Liver (tissue), 8 donors: ENCODE measurements at regions not wholly inside any gene's neighbourhood (a gene's known extent, or its start where the extent isn't known, plus 50 kb on each side); places are given as distances from the start of the nearest gene placed in this dataset.

ENCODE experiments used
- DNase-seq: peaks from one replicate; pipeline ENCODE4 v3.0.0-alpha.2; 2017; ENCODE audit warnings: low spot score
- H3K27ac ChIP-seq, 2 donors: one replicate each; pipeline ENCODE4 v1.7.0; 2013; ENCODE audit warnings: inconsistent platforms in 2 of 2, low read length in 2 of 2, control low read depth in 1 of 2, low read depth in 1 of 2, mild to moderate bottlenecking in 1 of 2
- H3K27me3 ChIP-seq, 4 donors: one replicate each; pipeline versions ENCODE4 v1.6.1 to v1.7.0; 2013; ENCODE audit warnings: low read length in 3 of 4, inconsistent platforms in 1 of 4, mild to moderate bottlenecking in 1 of 4, moderate library complexity in 1 of 4; ENCODE audit not compliant: control insufficient read depth in 4 of 4, insufficient read depth in 4 of 4
- H3K36me3 ChIP-seq, 4 donors: one replicate each; pipeline versions ENCODE4 v1.6.1 to v1.7.0; 2013; ENCODE audit warnings: low read length in 3 of 4, mild to moderate bottlenecking in 3 of 4, low read depth in 1 of 4, moderate library complexity in 1 of 4; ENCODE audit not compliant: control insufficient read depth in 4 of 4, insufficient read depth in 3 of 4
- H3K4me1 ChIP-seq, 4 donors: one replicate each; pipeline versions ENCODE4 v1.6.1 to v1.7.0; 2013; ENCODE audit warnings: low read length in 3 of 4, mild to moderate bottlenecking in 3 of 4, moderate library complexity in 1 of 4; ENCODE audit not compliant: control insufficient read depth in 4 of 4, insufficient read depth in 4 of 4
- H3K4me3 ChIP-seq, 3 donors: one replicate each; pipeline versions ENCODE4 v1.6.1 to v1.7.0; 2013; ENCODE audit warnings: low read length in 3 of 3, control low read depth in 1 of 3, low read depth in 1 of 3, mild to moderate bottlenecking in 1 of 3
- H3K9ac ChIP-seq, 2 donors: one replicate each; pipeline ENCODE4 v1.7.0; 2013; ENCODE audit warnings: low read length in 2 of 2, mild to moderate bottlenecking in 2 of 2, moderate library complexity in 2 of 2, control low read depth in 1 of 2, low read depth in 1 of 2
- H3K9me3 ChIP-seq, 4 donors: one replicate each; pipeline versions ENCODE4 v1.6.1 to v1.7.0; 2013; ENCODE audit warnings: low read length in 3 of 4; ENCODE audit not compliant: control insufficient read depth in 4 of 4
- ATF3 ChIP-seq: IDR thresholded peaks from 2 replicates; pipeline ENCODE4 v1.6.1; 2016; ENCODE audit warnings: antibody characterized with exemption
- CTCF ChIP-seq: fragments of 150-350 bp; IDR thresholded peaks from 2 replicates; pipeline ENCODE4 v1.5.1; 2017; ENCODE audit warnings: improper control_type of control experiment, low read depth, low read length; ENCODE audit not compliant: missing input control
- EGR1 ChIP-seq, 2 donors: IDR thresholded peaks; 2 replicates each; pipeline ENCODE4 v1.6.1; 2016 to 2018; ENCODE audit warnings: antibody characterized with exemption in 2 of 2, low read depth in 2 of 2
- FOXA1 ChIP-seq: IDR thresholded peaks from 2 replicates; pipeline ENCODE4 v1.6.1; 2016; ENCODE audit warnings: antibody characterized with exemption
- FOXA2 ChIP-seq: IDR thresholded peaks from 2 replicates; pipeline ENCODE4 v1.6.1; 2016; ENCODE audit warnings: antibody characterized with exemption
- GABPA ChIP-seq, 2 donors: IDR thresholded peaks in 1 of 2; conservative IDR thresholded peaks in 1 of 2; 2 replicates each; pipeline ENCODE4 v1.6.1; 2016; ENCODE audit warnings: antibody characterized with exemption in 2 of 2, mild to moderate bottlenecking in 1 of 2, moderate library complexity in 1 of 2
- HNF4A ChIP-seq, 2 donors: conservative IDR thresholded peaks; 2 replicates each; pipeline ENCODE4 v1.6.1; 2016; ENCODE audit warnings: antibody characterized with exemption in 2 of 2, mild to moderate bottlenecking in 2 of 2
- HNF4G ChIP-seq: IDR thresholded peaks from 2 replicates; pipeline ENCODE4 v1.6.1; 2016; ENCODE audit warnings: antibody characterized with exemption
- JUND ChIP-seq, 2 donors: IDR thresholded peaks; 2 replicates each; pipeline ENCODE4 v1.6.1; 2016; ENCODE audit warnings: antibody characterized with exemption in 2 of 2
- MAX ChIP-seq: IDR thresholded peaks from 2 replicates; pipeline ENCODE4 v1.6.1; 2016; ENCODE audit warnings: antibody characterized with exemption
- RAD21 ChIP-seq, 2 donors: IDR thresholded peaks; 2 replicates each; pipeline ENCODE4 v1.6.1; 2016; ENCODE audit warnings: antibody characterized with exemption in 2 of 2, mild to moderate bottlenecking in 2 of 2
- RXRA ChIP-seq, 2 donors: IDR thresholded peaks; 2 replicates each; pipeline ENCODE4 v1.6.1; 2017 to 2018; ENCODE audit warnings: antibody characterized with exemption in 2 of 2, mild to moderate bottlenecking in 1 of 2
- SP1 ChIP-seq: IDR thresholded peaks from 2 replicates; pipeline ENCODE4 v1.6.1; 2018; ENCODE audit warnings: antibody characterized with exemption, mild to moderate bottlenecking
- TAF1 ChIP-seq: conservative IDR thresholded peaks from 2 replicates; pipeline ENCODE4 v1.6.1; 2016; ENCODE audit warnings: antibody characterized with exemption, mild to moderate bottlenecking
- YY1 ChIP-seq: IDR thresholded peaks from 2 replicates; pipeline ENCODE4 v1.6.1; 2016; ENCODE audit warnings: antibody characterized with exemption, mild to moderate bottlenecking
- WGBS: extraction: QIAGEN DNeasy Blood & Tissue Kit; methylation state at CpG from one replicate; pipeline ENCODE4 v1.1.7; 2013; 5-methylcytosine and 5-hydroxymethylcytosine counted together
- TF ChIP-seq, protein P1 (sequence below): IDR thresholded peaks from 2 replicates; pipeline ENCODE4 v1.6.1; 2016; ENCODE audit warnings: antibody characterized with exemption
- TF ChIP-seq, protein P2 (sequence below): IDR thresholded peaks from 2 replicates; pipeline ENCODE4 v1.6.1; 2016; ENCODE audit warnings: antibody characterized with exemption, mild to moderate bottlenecking
- donor health status: healthy.
- donor health status: healthy.
- donor health status: healthy.
- donor health status: healthy.
- donor health status: healthy.

GRCh38 chr2:216920937-216921456 is 61.1 kb upstream of the TNP1 start (continued):
- TF ChIP-seq RXRA (IDR thresholded peaks at IDR 0.05): no peak
- TF ChIP-seq, protein P1, sequence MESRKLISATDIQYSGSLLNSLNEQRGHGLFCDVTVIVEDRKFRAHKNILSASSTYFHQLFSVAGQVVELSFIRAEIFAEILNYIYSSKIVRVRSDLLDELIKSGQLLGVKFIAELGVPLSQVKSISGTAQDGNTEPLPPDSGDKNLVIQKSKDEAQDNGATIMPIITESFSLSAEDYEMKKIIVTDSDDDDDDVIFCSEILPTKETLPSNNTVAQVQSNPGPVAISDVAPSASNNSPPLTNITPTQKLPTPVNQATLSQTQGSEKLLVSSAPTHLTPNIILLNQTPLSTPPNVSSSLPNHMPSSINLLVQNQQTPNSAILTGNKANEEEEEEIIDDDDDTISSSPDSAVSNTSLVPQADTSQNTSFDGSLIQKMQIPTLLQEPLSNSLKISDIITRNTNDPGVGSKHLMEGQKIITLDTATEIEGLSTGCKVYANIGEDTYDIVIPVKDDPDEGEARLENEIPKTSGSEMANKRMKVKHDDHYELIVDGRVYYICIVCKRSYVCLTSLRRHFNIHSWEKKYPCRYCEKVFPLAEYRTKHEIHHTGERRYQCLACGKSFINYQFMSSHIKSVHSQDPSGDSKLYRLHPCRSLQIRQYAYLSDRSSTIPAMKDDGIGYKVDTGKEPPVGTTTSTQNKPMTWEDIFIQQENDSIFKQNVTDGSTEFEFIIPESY: no peak

DNA sequence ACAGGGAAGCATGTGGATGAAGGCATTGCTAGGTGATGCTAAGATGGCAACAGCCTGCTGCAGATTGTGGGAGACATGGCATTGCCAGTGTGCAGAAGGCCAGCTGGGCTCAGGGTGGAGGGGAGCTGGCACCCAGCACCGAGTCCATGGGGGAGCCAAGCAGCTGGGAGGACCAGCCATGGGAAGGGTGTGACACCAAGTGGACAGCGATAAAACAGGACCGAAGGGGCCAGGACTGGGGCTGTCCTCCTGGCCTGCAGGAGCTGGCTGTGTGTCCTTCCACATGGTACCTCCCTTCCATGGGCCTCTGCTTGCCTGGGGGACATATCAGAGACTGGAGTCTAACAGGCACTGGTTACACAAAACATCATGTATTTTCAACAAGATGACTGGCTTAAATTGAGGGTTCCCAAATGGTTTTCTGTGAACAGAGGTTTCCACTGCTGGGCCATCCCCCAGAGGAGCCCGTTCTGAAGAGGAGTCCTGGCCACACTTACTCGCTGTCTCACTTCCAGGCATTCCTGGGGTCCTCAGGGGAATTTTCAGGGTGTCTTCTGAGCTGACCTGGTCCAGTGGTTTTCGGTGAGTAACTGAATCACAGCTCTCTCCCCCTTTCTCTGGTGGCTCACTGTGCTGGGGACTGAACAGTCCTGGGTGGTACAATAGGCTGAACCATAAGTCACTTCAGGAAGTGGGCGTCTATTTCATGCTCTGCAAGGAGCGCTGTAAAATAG is 60.4 kb upstream of the TNP1 start:
- 93% methylated on average over 8 of the region's 8 CpGs for WGBS
- Histone ChIP-seq H3K9me3 (no peaks in the 10 kb centered on the region), H3K27me3 (no peaks in the 10 kb centered on the region), H3K36me3 (no peaks in the 10 kb centered on the region), H3K9ac (no peak overlapping the region), H3K4me1 (no peaks in the 10 kb centered on the region), H3K4me3 (no peak overlapping the region), H3K27ac (no peak overlapping the region)
- TF ChIP-seq YY1: no peak
- peak; percentile 37 to 39 for TF ChIP-seq RAD21 (IDR thresholded peaks at IDR 0.05)
- no peak for DNase-seq

GRCh38 chr2:216918088-216918680 is 58.3 kb upstream of the TNP1 start:
- Histone ChIP-seq H3K36me3 (no peaks in the 10 kb centered on the region), H3K4me1 (no peaks in the 10 kb centered on the region), H3K27ac (no peak overlapping the region), H3K4me3 (no peak overlapping the region), H3K27me3 (no peaks in the 10 kb centered on the region), H3K9me3 (no peaks in the 10 kb centered on the region), H3K9ac (no peak overlapping the region)
- no peak for DNase-seq
- 88% methylated on average over 6 of the region's 6 CpGs for WGBS
- TF ChIP-seq GABPA (IDR thresholded peaks at IDR 0.05 in 1 of 2, conservative IDR thresholded peaks at IDR 0.05 in 1 of 2) (no peak), FOXA1 (no peak), CTCF (no peak), EGR1 (IDR thresholded peaks at IDR 0.05; ENCODE audit: low read depth in 2 of 2) (no peak), YY1 (no peak), SP1 (no peak), JUND (IDR thresholded peaks at IDR 0.05) (no peak), FOXA2 (no peak), HNF4A (conservative IDR thresholded peaks at IDR 0.05) (no peak), TAF1 (no peak), RAD21 (IDR thresholded peaks at IDR 0.05) (no peak), RXRA (IDR thresholded peaks at IDR 0.05) (no peak), ATF3 (no peak), HNF4G (no peak), MAX (no peak)
- TF ChIP-seq, protein P1: no peak
- TF ChIP-seq, protein P2, sequence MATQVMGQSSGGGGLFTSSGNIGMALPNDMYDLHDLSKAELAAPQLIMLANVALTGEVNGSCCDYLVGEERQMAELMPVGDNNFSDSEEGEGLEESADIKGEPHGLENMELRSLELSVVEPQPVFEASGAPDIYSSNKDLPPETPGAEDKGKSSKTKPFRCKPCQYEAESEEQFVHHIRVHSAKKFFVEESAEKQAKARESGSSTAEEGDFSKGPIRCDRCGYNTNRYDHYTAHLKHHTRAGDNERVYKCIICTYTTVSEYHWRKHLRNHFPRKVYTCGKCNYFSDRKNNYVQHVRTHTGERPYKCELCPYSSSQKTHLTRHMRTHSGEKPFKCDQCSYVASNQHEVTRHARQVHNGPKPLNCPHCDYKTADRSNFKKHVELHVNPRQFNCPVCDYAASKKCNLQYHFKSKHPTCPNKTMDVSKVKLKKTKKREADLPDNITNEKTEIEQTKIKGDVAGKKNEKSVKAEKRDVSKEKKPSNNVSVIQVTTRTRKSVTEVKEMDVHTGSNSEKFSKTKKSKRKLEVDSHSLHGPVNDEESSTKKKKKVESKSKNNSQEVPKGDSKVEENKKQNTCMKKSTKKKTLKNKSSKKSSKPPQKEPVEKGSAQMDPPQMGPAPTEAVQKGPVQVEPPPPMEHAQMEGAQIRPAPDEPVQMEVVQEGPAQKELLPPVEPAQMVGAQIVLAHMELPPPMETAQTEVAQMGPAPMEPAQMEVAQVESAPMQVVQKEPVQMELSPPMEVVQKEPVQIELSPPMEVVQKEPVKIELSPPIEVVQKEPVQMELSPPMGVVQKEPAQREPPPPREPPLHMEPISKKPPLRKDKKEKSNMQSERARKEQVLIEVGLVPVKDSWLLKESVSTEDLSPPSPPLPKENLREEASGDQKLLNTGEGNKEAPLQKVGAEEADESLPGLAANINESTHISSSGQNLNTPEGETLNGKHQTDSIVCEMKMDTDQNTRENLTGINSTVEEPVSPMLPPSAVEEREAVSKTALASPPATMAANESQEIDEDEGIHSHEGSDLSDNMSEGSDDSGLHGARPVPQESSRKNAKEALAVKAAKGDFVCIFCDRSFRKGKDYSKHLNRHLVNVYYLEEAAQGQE: no peak
